ENCODE measurements at regions not wholly inside any gene's neighbourhood (a gene's known extent, or its start where the extent isn't known, plus 50 kb on each side); places are given as distances from the start of the nearest gene placed in this dataset.

GRCh38 chr10:58996866-58997265 lies 179.6 kb upstream of the PHYHIPL start:
- H3K36me3 Mint-ChIP-seq (ENCODE audit: low read depth): no peaks in the 10 kb centered on the region
- no peak for DNase-seq (ENCODE audit: low spot score)
- no peak overlapping the region for H3K27ac ChIP-seq (ENCODE audit: low read depth)
- H3K9me2 ChIP-seq (ENCODE audit: insufficient read depth): peaks cover 4% of the 10 kb centered on the region; the same call in 1 of the 2 replicates
- H3K4me3 Mint-ChIP-seq: no peak overlapping the region
- no peaks in the 10 kb centered on the region for H3K27me3 ChIP-seq (ENCODE audit: insufficient read depth)
- H2AFZ ChIP-seq: no peak overlapping the region
- no peak overlapping the region for H3K4me3 ChIP-seq
- H3K9me3 Mint-ChIP-seq: no peaks in the 10 kb centered on the region
- H3F3A ChIP-seq (replicated peaks; ENCODE audit: low read depth): no peaks in the 10 kb centered on the region
- no peaks in the 10 kb centered on the region for H3K36me3 ChIP-seq (ENCODE audit: insufficient read depth)
- no peak overlapping the region for H3K4me2 ChIP-seq
- H3K79me2 ChIP-seq (replicated peaks; ENCODE audit: insufficient read depth): no peaks in the 10 kb centered on the region
- H3K4me1 Mint-ChIP-seq: no peaks in the 10 kb centered on the region; the same call in 2 of the 3 replicates
- TF ChIP-seq EZH2 (IDR thresholded peaks at IDR 0.05; ENCODE audit: low read depth, unreplicated experiment): no peak
- no peak for TF ChIP-seq ZNF114 (CRISPR knock-in tag; IDR thresholded peaks at IDR 0.05)
- TF ChIP-seq JUNB (IDR thresholded peaks at IDR 0.05; ENCODE audit: unreplicated experiment): no peak
- TF ChIP-seq ETS1 (IDR thresholded peaks at IDR 0.05): no peak
- TF ChIP-seq CTCF (conservative IDR thresholded peaks at IDR 0.05; ENCODE audit: low read depth in 2 of 2): no peak
- no peak for TF ChIP-seq ZNF331 (CRISPR knock-in tag; IDR thresholded peaks at IDR 0.05; ENCODE audit: low read depth)
- no peak for TF ChIP-seq POLR2AphosphoS5 (IDR thresholded peaks at IDR 0.05; ENCODE audit: low read depth)
- no peak for TF ChIP-seq REST (IDR thresholded peaks at IDR 0.05; ENCODE audit: unreplicated experiment)
- no peak for TF ChIP-seq ZNF462 (CRISPR knock-in tag; IDR thresholded peaks at IDR 0.05)
- no peak for TF ChIP-seq EZH2phosphoT487 (IDR thresholded peaks at IDR 0.05; ENCODE audit: unreplicated experiment)
- no peak for TF ChIP-seq STAT1 (IDR thresholded peaks at IDR 0.05; ENCODE audit: unreplicated experiment)
- TF ChIP-seq NANOG (IDR thresholded peaks at IDR 0.05; ENCODE audit: borderline replicate concordance): no peak
- no peak for TF ChIP-seq CREB1 (CRISPR knock-in tag; IDR thresholded peaks at IDR 0.05; ENCODE audit: low read depth)
- H3K4me1 ChIP-seq (ENCODE audit: insufficient read depth): no peaks in the 10 kb centered on the region
- H3K27ac Mint-ChIP-seq: no peak overlapping the region
- no peaks in the 10 kb centered on the region for H3K27me3 Mint-ChIP-seq (ENCODE audit: insufficient read depth, low read depth, poor library complexity)
- no peak for ATAC-seq
- H4K20me1 ChIP-seq (replicated peaks; ENCODE audit: insufficient read depth): no peaks in the 10 kb centered on the region

Data from GM23338 (cell line).